H1 (cell line): ENCODE measurements at regions not wholly inside any gene's neighbourhood (a gene's known extent, or its start where the extent isn't known, plus 50 kb on each side); places are given as distances from the start of the nearest gene placed in this dataset.

Source experiments
- JUN ChIP-seq: IDR thresholded peaks from 2 replicates; pipeline ENCODE4 v1.6.1; 2011; ENCODE audit warnings: low read depth, mild to moderate bottlenecking, improper control_type of control experiment, low read length
- POLR2AphosphoS5 ChIP-seq: IDR thresholded peaks from 2 replicates; pipeline ENCODE4 v1.6.1; 2011; ENCODE audit warnings: low read depth, low read length
- POU5F1 ChIP-seq: IDR thresholded peaks from 2 replicates; pipeline ENCODE4 v1.6.1; 2011; ENCODE audit warnings: low read depth, mild to moderate bottlenecking, low read length, moderate library complexity
- TF ChIP-seq, protein P1 (sequence below), 3 experiments: IDR thresholded peaks; 1 replicate in 2 of 3; 2 replicates in 1 of 3; pipeline versions ENCODE4 v1.5.1 to v1.6.1; 2011; ENCODE audit warnings: low read length in 3 of 3, mild to moderate bottlenecking in 3 of 3, inconsistent platforms in 2 of 3, low read depth in 1 of 3, moderate library complexity in 1 of 3; ENCODE audit not compliant: insufficient read depth in 1 of 3; ENCODE audit errors: control extremely low read depth in 1 of 3

DNA sequence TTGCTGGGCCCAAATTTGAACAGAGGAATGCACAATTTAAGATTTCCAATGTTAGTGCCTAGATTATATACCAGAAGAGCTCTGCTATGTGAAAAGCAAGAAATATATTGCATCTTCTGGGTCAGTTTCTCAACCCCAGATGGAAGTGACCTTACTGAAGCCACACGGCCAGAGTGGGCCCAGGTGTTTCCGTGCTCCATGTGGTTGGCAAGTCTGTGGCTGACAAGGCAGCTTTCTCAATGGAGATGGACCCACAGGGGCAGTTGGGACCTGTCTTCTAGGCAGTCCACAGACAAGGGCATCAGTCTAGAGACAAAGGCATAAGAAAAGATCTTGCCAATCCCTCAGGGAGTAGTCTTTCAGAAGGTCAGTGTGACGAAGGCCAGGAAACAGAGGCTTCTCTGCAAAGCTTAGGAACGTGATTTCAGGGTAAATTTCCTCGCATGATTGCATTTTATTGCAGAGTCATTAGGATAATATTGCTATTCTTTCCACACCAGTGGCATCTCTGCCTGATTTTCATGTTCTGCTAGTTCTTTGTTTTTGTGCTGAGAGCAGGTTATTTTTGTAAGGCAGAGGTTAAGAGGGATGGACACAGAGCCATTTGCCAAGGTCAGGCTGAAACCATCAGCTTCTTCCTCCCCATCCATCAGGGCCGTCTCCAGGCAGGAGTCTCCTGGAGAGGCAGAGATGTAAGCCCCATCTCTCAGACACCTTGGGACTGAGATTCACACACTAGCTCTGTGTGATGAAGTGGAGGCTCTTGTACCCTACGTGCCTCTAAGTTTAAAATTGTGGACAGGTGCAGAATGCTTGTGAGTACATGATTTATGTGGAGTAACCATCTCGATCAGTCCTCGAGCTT is 202.1 kb downstream of the ANKRD30B start:
- no peak for TF ChIP-seq POU5F1
- TF ChIP-seq, protein P1, sequence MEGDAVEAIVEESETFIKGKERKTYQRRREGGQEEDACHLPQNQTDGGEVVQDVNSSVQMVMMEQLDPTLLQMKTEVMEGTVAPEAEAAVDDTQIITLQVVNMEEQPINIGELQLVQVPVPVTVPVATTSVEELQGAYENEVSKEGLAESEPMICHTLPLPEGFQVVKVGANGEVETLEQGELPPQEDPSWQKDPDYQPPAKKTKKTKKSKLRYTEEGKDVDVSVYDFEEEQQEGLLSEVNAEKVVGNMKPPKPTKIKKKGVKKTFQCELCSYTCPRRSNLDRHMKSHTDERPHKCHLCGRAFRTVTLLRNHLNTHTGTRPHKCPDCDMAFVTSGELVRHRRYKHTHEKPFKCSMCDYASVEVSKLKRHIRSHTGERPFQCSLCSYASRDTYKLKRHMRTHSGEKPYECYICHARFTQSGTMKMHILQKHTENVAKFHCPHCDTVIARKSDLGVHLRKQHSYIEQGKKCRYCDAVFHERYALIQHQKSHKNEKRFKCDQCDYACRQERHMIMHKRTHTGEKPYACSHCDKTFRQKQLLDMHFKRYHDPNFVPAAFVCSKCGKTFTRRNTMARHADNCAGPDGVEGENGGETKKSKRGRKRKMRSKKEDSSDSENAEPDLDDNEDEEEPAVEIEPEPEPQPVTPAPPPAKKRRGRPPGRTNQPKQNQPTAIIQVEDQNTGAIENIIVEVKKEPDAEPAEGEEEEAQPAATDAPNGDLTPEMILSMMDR (IDR thresholded peaks at IDR 0.05; ENCODE audit: control extremely low read depth in 1 of 3, insufficient read depth in 1 of 3, low read depth in 1 of 3, low read length in 3 of 3) = no peak
- TF ChIP-seq POLR2AphosphoS5 = no peak
- no peak for TF ChIP-seq JUN
